Fibroblast of the aortic adventitia (primary cell): ENCODE measurements at regions not wholly inside any gene's neighbourhood (a gene's known extent, or its start where the extent isn't known, plus 50 kb on each side); places are given as distances from the start of the nearest gene placed in this dataset.

Source experiments
- DNase-seq: peaks from one replicate; pipeline ENCODE4 v3.0.0-alpha.2; 2010; ENCODE audit warnings: low read depth
- H3K4me3 ChIP-seq: 2 replicates; pipeline ENCODE4 v1.5.1; 2011; ENCODE audit warnings: low read depth, mild to moderate bottlenecking, control low read depth, low read length, moderate library complexity
- TF ChIP-seq, protein P1 (sequence below): IDR thresholded peaks from 2 replicates; pipeline ENCODE4 v1.5.1; 2011; ENCODE audit warnings: mild to moderate bottlenecking, low read length, control low read depth, inconsistent platforms; ENCODE audit not compliant: insufficient read depth

DNA sequence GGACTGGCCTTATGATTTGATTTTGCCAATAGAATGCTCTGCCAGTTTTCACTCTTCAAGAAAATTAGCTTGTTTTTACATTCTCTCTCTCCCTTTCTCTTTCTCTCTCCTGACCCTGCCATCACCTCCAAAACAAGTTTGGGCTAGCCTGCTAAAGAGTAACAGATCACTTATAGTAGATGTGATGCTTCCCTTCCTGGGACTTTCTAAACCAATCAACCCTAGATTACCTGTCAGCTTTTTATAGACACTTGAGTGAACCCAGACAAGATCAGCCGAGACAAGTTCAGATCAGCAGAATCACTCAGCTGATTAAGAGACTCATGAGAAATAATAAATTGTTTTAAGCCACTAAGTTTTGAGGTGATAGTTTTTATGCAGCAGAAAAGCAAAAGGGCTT lies 521.2 kb downstream of the ANKRD50 start:
- DNase-seq: no peak
- H3K4me3 ChIP-seq: no peak overlapping the region
- TF ChIP-seq, protein P1, sequence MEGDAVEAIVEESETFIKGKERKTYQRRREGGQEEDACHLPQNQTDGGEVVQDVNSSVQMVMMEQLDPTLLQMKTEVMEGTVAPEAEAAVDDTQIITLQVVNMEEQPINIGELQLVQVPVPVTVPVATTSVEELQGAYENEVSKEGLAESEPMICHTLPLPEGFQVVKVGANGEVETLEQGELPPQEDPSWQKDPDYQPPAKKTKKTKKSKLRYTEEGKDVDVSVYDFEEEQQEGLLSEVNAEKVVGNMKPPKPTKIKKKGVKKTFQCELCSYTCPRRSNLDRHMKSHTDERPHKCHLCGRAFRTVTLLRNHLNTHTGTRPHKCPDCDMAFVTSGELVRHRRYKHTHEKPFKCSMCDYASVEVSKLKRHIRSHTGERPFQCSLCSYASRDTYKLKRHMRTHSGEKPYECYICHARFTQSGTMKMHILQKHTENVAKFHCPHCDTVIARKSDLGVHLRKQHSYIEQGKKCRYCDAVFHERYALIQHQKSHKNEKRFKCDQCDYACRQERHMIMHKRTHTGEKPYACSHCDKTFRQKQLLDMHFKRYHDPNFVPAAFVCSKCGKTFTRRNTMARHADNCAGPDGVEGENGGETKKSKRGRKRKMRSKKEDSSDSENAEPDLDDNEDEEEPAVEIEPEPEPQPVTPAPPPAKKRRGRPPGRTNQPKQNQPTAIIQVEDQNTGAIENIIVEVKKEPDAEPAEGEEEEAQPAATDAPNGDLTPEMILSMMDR: no peak

DNA sequence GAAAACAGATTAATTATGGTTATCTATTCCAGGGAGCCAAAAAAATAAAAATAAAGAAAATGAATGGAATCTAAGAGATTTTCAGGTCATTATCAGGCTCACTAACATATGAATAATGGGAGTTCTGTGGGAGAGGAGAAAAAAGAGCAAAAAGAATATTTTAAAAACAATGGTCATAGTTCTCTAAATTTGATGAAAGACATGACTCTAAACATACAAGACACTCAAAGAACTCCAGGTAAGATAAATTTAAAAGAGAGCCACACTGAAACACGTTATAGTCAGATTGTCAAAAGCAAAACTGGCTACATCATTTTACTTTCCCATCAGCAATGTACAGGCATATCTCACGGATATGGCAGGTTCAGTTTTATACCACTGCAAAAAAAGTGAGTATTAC lies 520.0 kb downstream of the ANKRD50 start:
- H3K4me3 ChIP-seq: no peak overlapping the region
- DNase-seq: no peak
- TF ChIP-seq, protein P1: no peak

- DNase-seq: no peak
- TF ChIP-seq, protein P1: no peak
- no peak overlapping the region for H3K4me3 ChIP-seq
Measured at GRCh38 chr4:124199185-124199584, 513.3 kb downstream of the ANKRD50 start.

GRCh38 chr4:124199755-124200154 lies 512.8 kb downstream of the ANKRD50 start:
- TF ChIP-seq, protein P1: no peak
- peak; percentile 61 for DNase-seq

DNA sequence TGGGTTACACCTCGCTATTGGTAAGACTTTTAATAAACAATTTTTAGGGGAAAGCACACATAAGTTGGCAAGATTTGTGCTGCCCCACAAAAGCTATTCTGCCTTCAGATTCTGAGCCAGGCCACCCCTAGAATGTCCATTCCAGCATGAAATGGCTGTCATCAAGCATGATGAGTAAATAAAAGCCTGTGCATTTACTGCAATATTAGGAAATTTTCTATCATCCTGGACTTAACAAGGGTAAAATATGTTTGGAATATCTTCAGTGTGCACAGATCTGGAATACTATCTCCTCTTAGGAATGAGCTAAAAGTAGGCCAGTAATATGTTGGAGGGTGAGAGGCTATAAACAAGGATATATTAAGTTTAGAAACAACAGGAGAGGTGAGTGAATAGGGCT lies 510.9 kb downstream of the ANKRD50 start:
- DNase-seq: no peak
- H3K4me3 ChIP-seq: no peak overlapping the region
- TF ChIP-seq, protein P1: no peak

More at GRCh38 chr4:124199755-124200154, 512.8 kb downstream of the ANKRD50 start:
- H3K4me3 ChIP-seq: no peak overlapping the region

DNA sequence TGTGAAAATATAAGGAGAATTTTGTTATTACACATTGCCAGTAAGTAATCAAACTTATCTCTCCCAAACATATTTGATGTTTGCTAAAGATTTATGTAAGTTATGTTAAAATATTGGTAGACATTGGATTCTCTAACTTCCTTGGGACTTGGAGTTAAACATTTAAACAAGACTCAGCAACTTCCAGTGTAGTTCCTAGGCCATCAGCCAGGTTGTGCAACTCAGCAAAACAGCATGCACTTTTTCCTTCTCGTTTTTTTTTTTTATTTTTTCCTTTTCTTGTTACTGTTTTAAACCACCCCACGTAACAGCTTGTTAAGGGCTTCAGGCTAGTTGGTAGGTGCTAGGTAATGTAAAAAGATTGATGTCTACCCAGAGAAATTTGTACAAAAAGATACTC lies 510.4 kb downstream of the ANKRD50 start:
- DNase-seq: peak; percentile 82
- TF ChIP-seq, protein P1: peak; percentile 65
- no peak overlapping the region for H3K4me3 ChIP-seq

DNA sequence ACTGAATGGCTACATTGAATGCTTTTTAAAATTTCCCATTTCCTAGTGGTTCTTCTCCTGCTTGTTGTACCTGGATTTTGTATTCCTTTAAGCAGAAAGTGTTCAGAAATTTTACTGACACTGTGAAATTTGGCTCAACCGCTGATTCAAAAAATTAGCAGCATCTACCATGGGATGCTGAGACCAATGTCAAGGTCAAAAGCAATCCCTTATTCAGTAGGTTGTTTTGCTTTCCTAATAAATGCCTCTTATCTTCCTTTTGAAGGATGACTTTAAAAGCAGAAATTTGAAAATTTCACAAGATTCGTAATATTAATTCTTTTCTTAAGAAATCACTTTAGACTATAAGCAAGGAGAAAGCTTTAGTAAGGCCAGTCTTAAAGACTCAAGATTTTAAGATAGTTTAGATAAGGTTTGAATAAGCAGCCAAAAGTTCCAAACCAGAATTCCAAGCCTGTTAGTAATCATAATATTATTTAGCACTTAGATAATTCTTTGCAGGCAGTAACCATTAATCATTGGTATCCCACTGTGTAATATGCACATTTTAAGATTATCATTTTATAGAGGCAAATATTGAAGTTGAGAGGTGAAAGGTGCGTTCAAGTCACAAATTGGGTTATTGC lies 508.8 kb downstream of the ANKRD50 start:
- TF ChIP-seq, protein P1: no peak
- DNase-seq: peak; percentile 97
- H3K4me3 ChIP-seq: no peak overlapping the region
